Left kidney (tissue), 1 donor: ENCODE measurements at regions not wholly inside any gene's neighbourhood (a gene's known extent, or its start where the extent isn't known, plus 50 kb on each side); places are given as distances from the start of the nearest gene placed in this dataset.
"Not testable (repeated sequence)": the region's sequence is repeated elsewhere in the genome, so short reads cannot be mapped to it uniquely, and the experiment has no call there.

Experiments
- DNase-seq: peaks from one replicate; pipeline ENCODE4 v3.0.0-alpha.2; 2013

DNA sequence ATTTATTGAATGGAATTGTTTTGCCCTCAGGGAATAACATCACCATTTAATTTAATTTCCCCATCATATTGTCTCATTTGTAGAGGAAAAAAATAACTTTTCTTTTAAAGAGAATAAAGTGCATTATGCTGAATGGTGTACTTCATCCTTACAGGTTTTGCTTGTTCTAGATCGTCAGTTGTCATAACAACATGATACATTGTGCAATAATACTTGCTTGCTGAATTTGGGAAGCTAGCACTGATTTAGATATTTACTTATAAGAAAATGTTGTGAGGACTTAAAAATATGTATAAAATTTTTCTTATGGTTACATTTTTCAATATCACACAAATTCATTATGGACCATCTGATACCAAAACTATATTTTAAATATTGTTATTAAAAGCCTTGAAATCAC is 509.0 kb upstream of the POU3F2 start:
- no peak for DNase-seq

DNA sequence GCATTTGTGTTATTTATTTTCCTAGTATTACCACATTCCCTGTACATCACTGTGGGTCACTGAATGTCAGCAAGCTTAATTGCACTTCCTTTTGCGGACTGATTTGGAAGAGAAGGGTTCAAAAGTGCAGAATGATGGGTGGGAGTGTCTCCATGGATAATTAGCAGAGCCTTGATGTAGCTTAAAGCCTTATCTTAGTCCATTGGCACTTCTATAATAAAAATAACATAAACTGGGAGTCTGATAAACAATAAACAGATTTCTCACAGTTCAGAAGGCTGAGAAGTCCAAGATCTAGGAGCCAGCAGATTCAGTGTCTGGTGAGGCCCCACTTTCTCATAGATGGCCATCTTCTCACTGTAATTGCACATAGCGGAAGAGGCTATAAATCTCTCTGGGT is 501.1 kb upstream of the POU3F2 start:
- DNase-seq: no peak

DNA sequence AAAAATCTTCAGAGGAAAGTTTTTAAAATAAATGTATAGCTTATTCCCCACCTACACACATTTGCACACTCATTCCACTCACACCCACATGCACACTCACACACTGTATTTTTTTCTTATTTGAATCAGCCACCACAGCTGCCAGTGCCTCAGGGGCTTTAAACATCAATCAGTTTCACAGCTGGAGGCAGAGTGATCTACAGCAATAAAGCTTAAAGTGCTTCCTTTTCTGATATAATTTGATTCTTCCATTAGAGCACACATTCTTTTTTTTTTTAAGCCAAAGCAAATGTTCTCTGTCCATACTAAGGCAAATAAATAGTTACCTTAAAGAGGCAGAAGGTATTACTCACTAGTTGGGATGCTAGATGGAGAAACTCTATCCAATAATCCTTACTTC is 498.8 kb upstream of the POU3F2 start:
- no peak for DNase-seq

DNA sequence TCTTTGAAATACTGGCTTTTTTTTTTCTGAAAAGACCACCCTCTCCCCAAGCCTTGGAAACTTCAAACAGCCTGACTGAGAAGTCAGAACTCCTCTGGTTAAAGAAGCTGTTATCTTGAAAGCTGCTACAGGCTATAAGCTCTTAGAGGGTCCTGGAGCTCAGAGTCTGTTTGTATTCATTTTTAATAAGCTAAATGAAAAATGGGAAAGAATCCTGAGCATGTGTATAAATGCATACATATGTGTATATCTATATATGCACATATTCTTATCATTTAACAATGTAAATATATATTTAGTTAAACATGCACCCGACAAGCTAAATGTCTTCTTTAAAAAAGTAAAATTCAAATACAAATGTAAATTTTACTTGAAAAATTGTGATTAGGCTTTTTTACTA is 494.9 kb upstream of the POU3F2 start:
- no peak for DNase-seq

DNA sequence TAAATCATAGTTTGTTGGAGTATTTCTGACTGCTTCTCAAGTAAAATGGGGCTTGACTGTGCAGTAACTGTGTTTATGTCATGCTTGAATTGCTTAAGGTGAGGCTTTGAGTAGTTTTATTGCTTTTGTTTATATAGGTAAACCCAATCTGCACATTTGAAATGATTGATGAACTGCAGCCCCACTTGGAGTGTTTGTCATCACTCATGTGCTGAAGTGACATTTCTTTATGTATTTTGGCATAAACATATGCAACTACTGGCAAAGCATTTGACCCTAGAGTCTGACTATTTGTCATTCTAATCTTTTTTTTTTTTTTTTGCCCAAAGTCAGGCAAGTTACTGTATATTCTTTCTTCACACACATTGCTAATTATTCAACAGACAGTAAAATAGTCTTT is 491.4 kb upstream of the POU3F2 start:
- DNase-seq: peak; percentile 11

DNA sequence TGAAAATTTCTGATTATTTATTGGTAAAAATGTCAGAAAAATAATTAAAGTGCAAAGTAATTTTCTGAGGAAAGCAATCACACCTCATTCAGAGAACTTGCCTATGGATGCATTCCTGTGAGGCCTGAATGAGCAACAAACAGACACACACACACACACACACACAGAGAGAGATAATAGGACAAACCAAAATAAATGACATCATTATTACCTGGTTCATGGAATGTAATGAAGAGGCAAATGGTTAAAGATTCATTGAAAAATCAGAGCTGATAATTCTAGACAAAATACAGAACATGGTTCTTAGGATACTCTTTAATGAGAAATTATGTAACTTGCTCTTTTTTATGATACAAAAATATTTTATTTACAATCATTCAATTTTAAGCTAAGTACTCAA is 490.6 kb upstream of the POU3F2 start:
- no peak for DNase-seq

DNA sequence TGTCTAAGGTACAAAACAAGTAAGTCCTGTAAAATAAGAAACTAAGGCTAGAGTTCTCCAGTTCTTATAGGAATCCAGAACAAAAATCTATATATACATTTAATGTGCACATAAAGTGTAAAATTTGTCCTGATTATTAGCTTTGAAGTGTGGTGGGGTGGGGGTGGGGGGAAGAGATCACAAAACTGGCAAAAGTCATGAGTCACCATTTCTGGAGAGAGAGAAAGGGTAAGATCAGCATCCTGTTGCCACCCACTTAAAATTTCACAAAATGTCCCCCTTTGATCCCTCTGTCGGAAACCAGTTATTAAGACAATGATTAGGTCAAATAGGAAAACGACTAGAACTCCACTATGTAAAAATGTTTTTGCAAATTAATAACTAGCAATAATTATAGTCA is 482.0 kb upstream of the POU3F2 start:
- DNase-seq: no peak

DNA sequence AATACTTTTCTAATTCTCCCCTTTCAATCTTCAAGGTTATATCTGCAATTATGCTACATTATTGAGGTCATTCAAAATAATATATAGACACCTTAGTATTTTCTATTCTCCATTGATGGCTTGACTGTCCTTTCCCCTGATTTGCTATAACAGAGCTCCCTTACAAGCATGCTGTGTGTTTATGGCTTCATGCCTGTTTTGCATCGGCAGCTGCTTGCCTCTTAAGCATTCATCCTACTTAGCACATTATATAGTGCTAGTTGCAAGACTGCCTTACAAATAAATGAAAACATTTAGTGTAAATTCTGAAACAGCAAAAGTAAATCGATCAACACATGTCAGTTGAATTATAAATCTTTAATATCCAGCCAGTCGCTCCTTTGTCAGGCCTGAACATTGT is 476.2 kb upstream of the POU3F2 start:
- no peak for DNase-seq

DNA sequence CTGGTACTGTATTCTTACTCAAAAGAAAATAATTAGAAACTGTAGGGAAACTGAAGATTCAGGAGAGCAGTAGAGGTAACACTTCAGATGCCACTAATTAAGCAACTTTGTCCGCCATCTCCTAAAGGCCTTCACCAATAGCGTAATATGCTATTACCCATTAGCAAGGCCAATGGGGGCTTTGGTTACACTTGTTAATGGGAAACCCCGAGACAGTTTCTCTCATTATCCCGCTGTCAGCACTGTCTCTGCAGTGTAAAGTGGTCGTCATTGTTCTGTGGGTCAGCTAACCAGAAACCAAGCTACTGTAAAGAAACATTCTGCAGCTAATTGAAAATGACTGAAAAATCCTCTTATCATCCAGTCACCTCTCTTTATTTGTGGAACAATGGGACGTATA is 468.0 kb upstream of the POU3F2 start:
- DNase-seq: no peak

DNA sequence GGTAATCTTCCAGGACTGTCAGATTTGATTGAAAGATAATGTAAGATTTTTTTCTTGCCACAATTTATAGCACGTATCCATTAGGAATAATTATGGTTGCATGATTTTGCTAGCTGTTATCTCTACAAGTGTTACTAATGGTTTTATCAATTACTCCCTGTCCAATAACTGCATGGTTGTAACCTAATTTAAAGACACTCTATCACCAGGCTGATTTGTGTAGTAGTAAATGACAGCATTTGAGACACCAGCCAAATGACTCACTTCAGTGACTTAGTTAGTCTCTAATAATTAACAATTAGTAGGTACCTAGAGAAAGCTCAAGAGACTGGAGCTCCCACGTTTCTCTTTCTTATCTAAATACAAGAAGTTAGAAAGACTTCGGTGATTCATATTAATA is 453.8 kb upstream of the POU3F2 start:
- DNase-seq: no peak

DNA sequence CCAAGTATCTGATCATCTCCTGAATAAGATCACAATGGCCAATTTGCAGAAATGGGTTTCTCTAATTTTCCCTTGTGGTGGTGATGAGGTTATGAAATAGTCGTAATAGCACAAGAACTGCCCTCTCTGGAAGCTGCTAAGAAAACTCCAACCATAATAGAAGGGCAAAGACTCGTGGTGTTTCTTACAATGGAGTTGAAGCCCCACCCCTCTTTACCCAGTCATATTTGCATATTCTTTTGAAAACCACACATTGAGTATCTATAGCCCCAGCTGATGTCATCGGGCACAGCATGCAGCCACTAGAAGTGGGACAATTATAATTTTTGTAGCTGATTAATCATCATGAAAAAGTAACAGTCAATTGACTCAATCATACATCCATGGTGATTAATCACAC is 452.1 kb upstream of the POU3F2 start:
- DNase-seq: no peak

DNA sequence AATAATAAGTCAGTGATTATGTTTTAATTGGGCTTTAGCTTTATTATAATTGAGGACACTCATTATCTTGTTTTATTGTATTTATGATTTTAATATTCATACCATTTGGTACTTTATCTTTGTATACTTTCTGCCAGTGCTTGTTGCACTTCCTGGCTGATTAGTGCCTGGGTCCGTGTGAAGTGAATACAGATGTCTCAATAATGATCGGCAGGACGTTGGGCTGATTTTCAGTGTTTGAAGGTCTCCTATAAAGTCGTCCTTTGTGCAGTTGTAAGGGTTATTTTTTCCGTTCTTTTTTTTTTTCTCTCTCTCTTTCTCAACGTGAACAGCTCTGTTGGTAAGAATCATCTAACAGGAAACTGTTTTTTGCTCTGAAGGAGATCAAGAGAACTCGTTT is 450.0 kb upstream of the POU3F2 start:
- DNase-seq: no peak

DNA sequence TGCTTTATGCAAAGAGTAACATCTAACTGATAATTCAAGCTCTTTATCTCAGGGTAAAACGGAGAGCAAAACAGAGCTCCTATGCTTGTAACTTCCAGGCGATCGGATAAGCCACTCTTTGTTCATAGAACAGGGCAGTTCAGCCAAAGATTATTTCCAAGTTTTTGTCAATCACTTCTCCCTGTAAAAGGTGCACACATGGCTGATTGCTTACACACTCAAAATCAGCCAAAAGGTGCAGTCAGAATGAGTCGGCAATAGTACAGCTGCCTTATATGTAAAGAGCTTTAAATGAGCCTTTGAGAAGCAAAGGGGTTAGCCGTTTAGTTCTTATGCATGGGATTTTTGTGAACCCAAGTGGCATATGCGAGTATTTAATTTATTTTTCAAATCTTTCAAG is 449.6 kb upstream of the POU3F2 start:
- no peak for DNase-seq

DNA sequence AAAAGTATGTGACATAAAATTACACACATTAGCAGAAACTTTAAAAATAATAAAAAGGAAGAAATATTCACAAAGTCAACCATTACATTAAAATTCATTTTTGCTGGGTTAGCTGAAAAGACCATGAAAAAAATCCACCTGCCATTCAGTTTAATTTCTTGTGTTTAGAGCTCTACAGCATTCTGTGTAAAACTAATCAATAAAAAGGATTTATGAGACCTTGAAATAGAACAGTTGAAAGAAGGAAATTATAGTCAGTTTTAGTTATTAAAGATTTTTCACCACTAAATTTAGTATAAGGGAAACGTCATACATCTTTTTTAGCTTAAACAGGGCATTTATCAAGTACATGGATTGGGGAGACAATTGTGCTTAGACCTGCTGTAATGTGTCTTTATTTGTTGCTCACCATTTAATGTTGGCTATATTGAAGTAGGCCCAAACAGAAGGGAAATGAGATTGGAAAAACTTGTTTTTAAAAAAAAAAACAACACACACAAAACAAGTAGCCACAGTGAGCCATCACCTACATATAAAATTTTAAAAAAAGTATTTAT is 438.7 kb upstream of the POU3F2 start:
- no peak for DNase-seq

DNA sequence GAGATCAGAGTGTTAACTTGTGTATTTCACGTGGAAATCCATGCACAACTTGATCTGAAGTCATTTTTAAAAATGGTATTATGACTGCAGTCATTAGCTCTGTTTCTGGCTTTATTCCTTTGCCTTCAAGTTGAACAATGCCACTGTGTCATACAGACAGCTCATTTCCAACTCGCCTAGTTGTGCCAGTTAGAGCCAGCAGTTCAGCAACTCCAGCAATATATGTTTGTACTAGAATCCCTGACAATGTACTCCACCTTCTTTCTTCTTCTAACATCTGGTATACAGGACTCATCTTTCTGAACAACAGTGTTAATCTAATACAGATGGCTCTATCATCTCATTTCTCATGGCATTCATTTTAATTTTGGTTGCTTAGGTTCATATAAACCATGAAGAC is 418.3 kb upstream of the POU3F2 start:
- DNase-seq: no peak

DNA sequence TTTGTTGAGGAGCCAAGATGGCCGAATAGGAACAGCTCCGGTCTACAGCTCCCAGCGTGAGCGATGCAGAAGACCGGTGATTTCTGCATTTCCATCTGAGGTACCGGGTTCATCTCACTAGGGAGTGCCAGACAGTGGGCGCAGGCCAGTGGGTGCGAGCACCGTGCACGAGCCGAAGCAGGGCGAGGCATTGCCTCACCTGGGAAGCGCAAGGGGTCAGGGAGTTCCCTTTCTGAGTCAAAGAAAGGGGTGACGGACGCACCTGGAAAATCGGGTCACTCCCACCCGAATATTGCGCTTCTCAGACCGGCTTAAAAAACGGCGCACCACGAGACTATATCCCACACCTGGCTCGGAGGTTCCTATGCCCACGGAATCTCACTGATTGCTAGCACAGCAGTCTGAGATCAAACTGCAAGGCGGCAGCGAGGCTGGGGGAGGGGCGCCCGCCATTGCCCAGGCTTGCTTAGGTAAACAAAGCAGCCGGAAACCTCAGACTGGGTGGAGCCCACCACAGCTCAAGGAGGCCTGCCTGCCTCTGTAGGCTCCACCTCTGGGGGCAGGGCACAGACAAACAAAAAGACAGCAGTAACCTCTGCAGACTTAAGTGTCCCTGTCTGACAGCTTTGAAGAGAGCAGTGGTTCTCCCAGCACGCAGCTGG is 417.7 kb upstream of the POU3F2 start:
- DNase-seq: not testable (repeated sequence)

DNA sequence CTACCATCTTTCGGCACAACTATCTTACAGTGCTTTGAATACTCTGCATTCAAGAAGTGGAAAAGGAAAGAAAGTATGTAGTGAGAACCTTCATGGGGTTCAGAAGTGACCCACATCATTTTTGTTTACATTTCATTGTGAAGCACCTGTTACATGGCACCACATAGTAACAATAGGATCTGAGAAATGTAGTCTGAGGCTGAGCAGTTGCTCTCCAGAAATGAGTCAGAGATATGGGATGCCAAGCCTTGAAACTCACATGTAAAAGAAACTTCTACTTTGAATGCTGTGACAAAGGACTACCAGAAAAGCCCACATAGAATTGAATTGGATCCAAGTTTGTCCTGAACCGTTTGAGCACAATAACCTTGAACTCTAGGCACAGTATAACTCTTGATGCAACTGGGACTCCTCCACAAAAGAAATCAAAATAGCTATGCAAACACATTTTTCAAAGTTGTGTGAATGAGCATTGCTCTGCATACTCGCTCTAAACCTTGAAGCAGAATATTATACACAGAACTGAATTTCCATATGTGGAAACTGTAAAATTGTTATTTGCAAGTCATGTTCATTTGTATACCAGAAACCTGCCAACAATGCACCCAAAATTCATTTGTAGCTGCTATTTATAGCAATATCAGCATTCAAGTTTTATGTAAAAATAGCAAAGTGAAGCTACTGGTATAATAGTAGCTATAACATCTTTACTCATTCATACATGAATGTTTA is 400.9 kb upstream of the POU3F2 start:
- no peak for DNase-seq

DNA sequence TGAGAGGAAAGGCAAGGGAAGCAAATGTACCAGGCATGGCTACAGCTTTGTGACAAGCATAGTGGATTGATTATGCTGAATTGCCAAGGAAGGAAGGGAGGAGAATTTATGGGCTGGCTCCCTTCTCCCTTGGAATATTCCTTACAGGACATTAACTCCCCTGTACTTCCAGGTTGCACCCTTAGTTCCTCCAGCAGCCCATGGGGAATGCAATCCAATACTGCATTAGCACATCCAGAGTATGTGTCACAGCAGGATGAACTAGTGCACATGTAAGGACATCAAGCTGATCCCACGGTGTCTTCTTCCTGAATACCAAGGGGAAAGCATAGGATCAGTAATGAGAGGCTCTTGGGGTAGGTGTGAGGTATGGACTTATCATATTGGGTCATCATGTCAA is 390.7 kb upstream of the POU3F2 start:
- DNase-seq: no peak

DNA sequence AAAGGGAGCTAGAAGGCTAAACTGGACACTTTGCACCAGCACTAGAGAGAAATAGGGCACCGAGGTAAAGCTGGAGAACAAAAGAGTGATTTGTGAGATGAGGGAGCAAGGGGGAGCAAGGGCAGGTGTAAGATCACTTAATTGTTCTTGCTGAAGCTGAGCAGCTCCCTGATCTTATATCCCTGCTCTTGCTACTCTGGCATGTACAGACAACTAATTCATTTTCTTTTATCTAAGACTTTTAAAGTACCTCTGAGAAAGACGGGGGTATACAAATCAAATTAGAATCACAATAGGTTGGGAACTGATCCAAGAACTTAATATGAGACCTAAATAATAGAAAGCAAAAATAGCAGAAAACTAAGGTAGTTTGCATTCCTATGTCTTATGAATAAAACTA is 381.7 kb upstream of the POU3F2 start:
- DNase-seq: no peak

DNA sequence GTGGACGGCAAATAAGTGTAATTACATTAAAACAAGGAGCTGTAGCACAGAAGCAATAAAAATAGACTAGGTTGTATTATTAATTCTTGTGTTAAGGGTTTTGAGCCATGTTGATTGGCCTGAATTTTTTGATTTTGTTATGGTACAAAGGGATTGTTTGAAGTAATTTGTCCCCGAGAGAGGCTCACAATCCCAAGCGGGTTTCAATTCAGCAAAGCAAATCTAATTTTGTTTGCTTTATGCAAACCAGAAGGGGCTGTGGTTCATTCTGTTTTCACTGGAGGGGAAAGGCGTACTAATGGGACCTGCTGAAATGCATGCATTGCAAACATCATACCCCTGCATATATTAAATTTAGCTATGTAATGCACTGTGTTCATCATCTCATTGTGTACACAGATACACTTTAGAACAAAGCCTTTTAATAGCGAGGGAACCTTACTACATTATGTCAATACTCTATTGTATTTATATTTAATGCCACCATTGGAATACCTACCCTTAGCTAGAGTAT is 379.5 kb upstream of the POU3F2 start:
- no peak for DNase-seq

DNA sequence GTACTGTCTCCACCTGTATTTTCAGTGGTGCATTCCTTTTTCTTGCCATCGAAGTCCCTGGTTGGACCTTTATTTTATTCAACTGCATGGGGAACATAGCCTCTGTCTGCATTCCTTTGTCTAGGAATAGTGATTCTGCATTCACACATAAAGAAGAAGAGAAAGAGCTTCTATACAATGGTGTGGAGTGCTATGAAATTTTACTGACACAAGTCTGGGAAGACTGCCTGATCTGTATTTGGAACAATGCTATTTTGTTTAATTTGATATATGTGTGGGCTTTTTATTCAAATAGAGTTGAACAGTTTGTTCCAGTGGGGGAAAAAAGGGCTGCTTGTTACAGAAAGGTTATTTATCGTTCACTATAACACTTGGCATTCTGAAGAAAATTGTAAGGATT is 375.7 kb upstream of the POU3F2 start:
- no peak for DNase-seq

DNA sequence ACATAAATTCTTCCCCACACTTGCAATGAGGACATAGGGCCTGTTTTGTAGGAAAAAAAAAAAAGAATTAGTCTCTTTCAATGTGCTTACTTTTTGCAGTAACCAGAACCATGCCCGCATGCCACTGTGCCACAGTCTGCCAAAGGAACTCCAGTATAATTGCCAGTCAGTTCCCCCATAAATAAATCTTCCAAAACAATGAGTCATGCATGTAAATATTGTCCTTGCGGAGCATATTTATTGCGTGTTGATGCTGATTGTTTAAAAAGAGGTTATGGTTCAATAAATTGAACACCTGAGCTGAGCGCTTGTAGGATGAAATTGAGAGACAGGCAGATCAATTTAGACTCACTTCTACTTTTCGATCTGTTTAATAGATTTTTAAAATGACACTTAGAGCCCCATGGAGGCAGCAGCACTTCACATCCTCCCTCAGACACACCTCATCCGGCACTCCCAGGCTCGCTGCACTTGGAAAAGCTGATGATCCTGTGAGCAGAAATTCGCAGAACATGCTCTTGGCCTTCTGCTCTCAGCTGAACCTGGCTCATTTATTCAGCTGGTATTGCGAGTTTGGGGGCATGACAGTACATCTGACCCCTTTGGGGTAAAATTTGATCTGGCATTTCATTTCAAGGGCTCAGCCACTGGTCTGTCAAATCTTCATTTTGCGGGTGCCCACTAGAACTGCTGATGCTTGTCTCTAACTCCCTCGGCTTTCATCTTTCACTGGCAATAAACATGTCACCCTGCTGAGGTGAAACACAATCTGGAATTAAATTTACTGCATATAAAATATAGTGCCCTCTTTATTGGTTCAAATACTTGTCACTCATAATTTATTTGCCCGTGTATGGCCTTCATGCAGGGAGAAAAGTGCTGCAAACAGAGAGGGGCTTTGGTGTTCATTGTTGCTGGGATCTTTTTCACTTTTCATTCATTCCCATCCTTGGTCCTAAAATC is 371.1 kb upstream of the POU3F2 start:
- peak; percentile 29 for DNase-seq

DNA sequence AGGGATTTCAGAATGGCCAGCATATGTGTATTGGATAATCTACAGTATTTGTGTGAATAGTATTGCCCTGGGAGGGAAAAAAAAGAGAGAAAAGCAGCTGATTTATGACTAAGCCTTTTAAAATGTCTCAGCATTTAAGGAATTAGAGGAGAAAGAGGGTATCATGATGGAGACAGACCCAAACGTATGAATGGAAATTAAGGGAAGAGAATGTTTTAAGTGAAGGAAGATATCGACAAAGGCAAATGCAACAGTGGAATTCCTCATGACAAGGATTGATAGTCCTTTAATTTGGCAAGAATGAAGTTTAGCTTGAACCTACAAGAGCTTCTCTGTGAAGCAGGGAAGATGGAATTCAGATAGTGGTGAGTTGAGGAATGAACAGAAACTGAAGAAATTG is 367.3 kb upstream of the POU3F2 start:
- DNase-seq: no peak
